GM23248 (cell line): ENCODE measurements at regions not wholly inside any gene's neighbourhood (a gene's known extent, or its start where the extent isn't known, plus 50 kb on each side); places are given as distances from the start of the nearest gene placed in this dataset.

Experiments used
- EZH2 ChIP-seq: fragments of 200-600 bp; sonication (generic); IDR thresholded peaks from 2 replicates; pipeline ENCODE4 v1.6.1; 2018; ENCODE audit warnings: antibody characterized with exemption, mild to moderate bottlenecking; ENCODE audit not compliant: insufficient read depth, poor library complexity, severe bottlenecking
- EZH2phosphoT487 ChIP-seq: fragments of 200-600 bp; sonication (generic); IDR thresholded peaks from 2 replicates; pipeline ENCODE4 v1.6.1; 2018; ENCODE audit warnings: antibody characterized with exemption, moderate library complexity, mild to moderate bottlenecking, low read depth; ENCODE audit not compliant: insufficient read depth

DNA sequence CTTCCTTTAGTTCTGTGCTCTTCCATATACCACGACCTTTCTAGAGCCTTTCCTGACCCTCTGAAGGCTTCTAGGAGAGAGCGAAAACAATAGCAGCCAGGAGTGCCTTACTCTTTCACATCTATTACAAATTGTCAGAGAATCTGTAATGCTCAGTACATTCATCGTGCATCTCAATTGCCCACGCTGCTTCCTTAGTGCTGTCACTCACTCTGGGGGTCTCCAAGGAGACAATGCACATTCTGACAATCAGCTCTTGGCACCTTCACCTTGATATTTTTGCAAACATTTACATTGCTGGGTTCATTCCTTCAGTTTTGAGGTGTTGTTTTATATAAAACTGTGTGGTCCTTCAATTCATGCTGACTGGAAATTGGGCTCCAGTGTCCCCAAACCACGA lies 110.1 kb upstream of the GPR101 start:
- TF ChIP-seq EZH2 (no peak), EZH2phosphoT487 (no peak)
